ENCODE measurements at regions not wholly inside any gene's neighbourhood (a gene's known extent, or its start where the extent isn't known, plus 50 kb on each side); places are given as distances from the start of the nearest gene placed in this dataset.

GRCh38 chr2:109052922-109053321, 63.9 kb upstream of the EDAR start:
- TF ChIP-seq, protein P1, sequence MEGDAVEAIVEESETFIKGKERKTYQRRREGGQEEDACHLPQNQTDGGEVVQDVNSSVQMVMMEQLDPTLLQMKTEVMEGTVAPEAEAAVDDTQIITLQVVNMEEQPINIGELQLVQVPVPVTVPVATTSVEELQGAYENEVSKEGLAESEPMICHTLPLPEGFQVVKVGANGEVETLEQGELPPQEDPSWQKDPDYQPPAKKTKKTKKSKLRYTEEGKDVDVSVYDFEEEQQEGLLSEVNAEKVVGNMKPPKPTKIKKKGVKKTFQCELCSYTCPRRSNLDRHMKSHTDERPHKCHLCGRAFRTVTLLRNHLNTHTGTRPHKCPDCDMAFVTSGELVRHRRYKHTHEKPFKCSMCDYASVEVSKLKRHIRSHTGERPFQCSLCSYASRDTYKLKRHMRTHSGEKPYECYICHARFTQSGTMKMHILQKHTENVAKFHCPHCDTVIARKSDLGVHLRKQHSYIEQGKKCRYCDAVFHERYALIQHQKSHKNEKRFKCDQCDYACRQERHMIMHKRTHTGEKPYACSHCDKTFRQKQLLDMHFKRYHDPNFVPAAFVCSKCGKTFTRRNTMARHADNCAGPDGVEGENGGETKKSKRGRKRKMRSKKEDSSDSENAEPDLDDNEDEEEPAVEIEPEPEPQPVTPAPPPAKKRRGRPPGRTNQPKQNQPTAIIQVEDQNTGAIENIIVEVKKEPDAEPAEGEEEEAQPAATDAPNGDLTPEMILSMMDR (IDR thresholded peaks at IDR 0.05; ENCODE audit: low read length): no peak
- TF ChIP-seq EZH2 (optimal IDR thresholded peaks at IDR 0.05; ENCODE audit: low read depth, low read length) (no peak), EZH2phosphoT487 (IDR thresholded peaks at IDR 0.05; ENCODE audit: low read length) (no peak)

All from MM.1S (cell line).